ENCODE measurements at regions not wholly inside any gene's neighbourhood (a gene's known extent, or its start where the extent isn't known, plus 50 kb on each side); places are given as distances from the start of the nearest gene placed in this dataset.
"Not testable (repeated sequence)": the region's sequence is repeated elsewhere in the genome, so short reads cannot be mapped to it uniquely, and the experiment has no call there.

- WGBS, 4 donors: 85 to 93% (median 89%) methylated on average over 4 of the region's 4 CpGs
- no peak for ATAC-seq
- H3K4me3 ChIP-seq: no peak overlapping the region
- H3K4me1 ChIP-seq: no peaks in the 10 kb centered on the region
- H3K9me3 ChIP-seq: peaks cover 0 to 7% (median 0%) of the 10 kb centered on the region in 12 donors
- H3K27me3 ChIP-seq: no peaks in the 10 kb centered on the region
- H3K27ac ChIP-seq: no peak overlapping the region
- H3K36me3 ChIP-seq: no peaks in the 10 kb centered on the region
- TF ChIP-seq CTCF (IDR thresholded peaks at IDR 0.05): no peak
- TF ChIP-seq POLR2A (IDR thresholded peaks at IDR 0.05): no peak
- no peak for DNase-seq
- intact Hi-C loops (cut with DNase I): no loop called here
Measured at GRCh38 chr6:100062621-100063020, 68.6 kb upstream of the MCHR2 start.

- intact Hi-C loops (cut with DNase I): no loop called here
- H3K4me1 ChIP-seq: no peaks in the 10 kb centered on the region
- no peaks in the 10 kb centered on the region for H3K36me3 ChIP-seq
- H3K27ac ChIP-seq: no peak overlapping the region
- H3K4me3 ChIP-seq: no peak overlapping the region
- WGBS, 4 donors: 73 to 87% (median 76%) methylated on average over 2 of the region's 2 CpGs
- no peak for ATAC-seq
- TF ChIP-seq CTCF (IDR thresholded peaks at IDR 0.05) (no peak), POLR2A (IDR thresholded peaks at IDR 0.05) (no peak)
- no peaks in the 10 kb centered on the region for H3K27me3 ChIP-seq
- DNase-seq: no peak
- peaks cover 0 to 13% (median 0%) of the 10 kb centered on the region in 12 donors for H3K9me3 ChIP-seq
Measured at GRCh38 chr6:100057941-100058340, 63.9 kb upstream of the MCHR2 start.

GRCh38 chr6:100050550-100050949, 56.5 kb upstream of the MCHR2 start:
- WGBS, 4 donors: 73 to 78% (median 74%) methylated on average over 2 of the region's 2 CpGs
- no peak overlapping the region for H3K27ac ChIP-seq
- no peak overlapping the region for H3K4me3 ChIP-seq
- intact Hi-C loops (cut with DNase I): no loop called here
- DNase-seq: no peak
- no peaks in the 10 kb centered on the region for H3K4me1 ChIP-seq
- no peaks in the 10 kb centered on the region for H3K27me3 ChIP-seq
- no peak for TF ChIP-seq POLR2A (IDR thresholded peaks at IDR 0.05)
- H3K36me3 ChIP-seq: no peaks in the 10 kb centered on the region
- ATAC-seq: no peak
- peaks cover 0 to 8% (median 0%) of the 10 kb centered on the region in 12 donors for H3K9me3 ChIP-seq

- intact Hi-C loops (cut with DNase I); H3K27me3 ChIP-seq; H3K27ac ChIP-seq; H3K4me3 ChIP-seq; H3K36me3 ChIP-seq; ATAC-seq; H3K4me1 ChIP-seq; DNase-seq: not testable (repeated sequence)
- H3K9me3 ChIP-seq: peaks cover 0 to 14% (median 0%) of the 10 kb centered on the region in 12 donors
Measured at GRCh38 chr6:100043961-100044360, 49.9 kb upstream of the MCHR2 start.

Data from heart left ventricle (tissue), 16 donors.